ENCODE measurements at regions not wholly inside any gene's neighbourhood (a gene's known extent, or its start where the extent isn't known, plus 50 kb on each side); places are given as distances from the start of the nearest gene placed in this dataset.

GRCh38 chr1:239977416-239977815, 114.3 kb upstream of the FMN2 start:
- TF ChIP-seq POLR2AphosphoS5 (IDR thresholded peaks at IDR 0.05; ENCODE audit: control insufficient read depth, insufficient read depth, low read depth, low read length) (no peak), CTCF (IDR thresholded peaks at IDR 0.05 in 2 of 3, conservative IDR thresholded peaks at IDR 0.05 in 1 of 3; ENCODE audit: insufficient read depth in 2 of 3, low read depth in 1 of 3, low read length in 3 of 3) (no peak), ZKSCAN8 (CRISPR knock-in tag; IDR thresholded peaks at IDR 0.05) (no peak), POLR2AphosphoS2 (IDR thresholded peaks at IDR 0.05; ENCODE audit: low read length) (no peak), POLR2A (conservative IDR thresholded peaks at IDR 0.05) (no peak), CBX5 (IDR thresholded peaks at IDR 0.05; ENCODE audit: borderline replicate concordance, low read depth) (no peak), ZKSCAN1 (IDR thresholded peaks at IDR 0.05; ENCODE audit: low read depth, low read length) (no peak), PML (IDR thresholded peaks at IDR 0.05; ENCODE audit: low read length) (no peak), ZZZ3 (IDR thresholded peaks at IDR 0.05) (no peak), POLR2H (tag; IDR thresholded peaks at IDR 0.05; ENCODE audit: low read depth) (no peak), EZH2 (IDR thresholded peaks at IDR 0.05; ENCODE audit: borderline replicate concordance, low read depth, low read length) (no peak), ZBTB34 (CRISPR knock-in tag; IDR thresholded peaks at IDR 0.05) (no peak), TAF15 (IDR thresholded peaks at IDR 0.05; ENCODE audit: low read depth, low read length) (no peak)

All from K562 (cell line).